HEK293 (cell line): ENCODE measurements at regions not wholly inside any gene's neighbourhood (a gene's known extent, or its start where the extent isn't known, plus 50 kb on each side); places are given as distances from the start of the nearest gene placed in this dataset.

ENCODE experiments used
- BCL11A ChIP-seq: fragments of 450-650 bp; formaldehyde crosslinking; IDR thresholded peaks from 2 replicates; pipeline ENCODE4 v1.5.1; 2016; ENCODE audit warnings: low read depth, missing biosample characterization, missing genetic modification characterization
- KLF16 ChIP-seq: fragments of 450-650 bp; formaldehyde crosslinking; IDR thresholded peaks from 2 replicates; pipeline ENCODE4 v1.5.1; 2017; ENCODE audit warnings: missing biosample characterization, missing genetic modification characterization
- ZNF132 ChIP-seq: fragments of 450-650 bp; formaldehyde crosslinking; IDR thresholded peaks from 2 replicates; pipeline ENCODE4 v1.5.1; 2017; ENCODE audit warnings: missing biosample characterization, missing genetic modification characterization, borderline replicate concordance
- ZNF133 ChIP-seq: fragments of 450-650 bp; formaldehyde crosslinking; IDR thresholded peaks from 2 replicates; pipeline ENCODE4 v1.5.1; 2016; ENCODE audit warnings: missing biosample characterization, missing genetic modification characterization
- ZNF175 ChIP-seq: fragments of 450-650 bp; formaldehyde crosslinking; IDR thresholded peaks from 2 replicates; pipeline ENCODE4 v1.5.1; 2016; ENCODE audit warnings: missing biosample characterization, missing genetic modification characterization
- ZNF274 ChIP-seq, 2 experiments: fragments of 200-500 bp in 1 of 2; fragments of 450-650 bp in 1 of 2; sonication (Bioruptor generic) in 1 of 2; formaldehyde crosslinking in 1 of 2; IDR thresholded peaks; 2 replicates each; pipeline versions ENCODE4 v1.5.1 to v1.6.1; 2014 to 2016; ENCODE audit warnings: borderline replicate concordance in 1 of 2, inconsistent platforms in 1 of 2, low read length in 1 of 2, missing biosample characterization in 1 of 2, missing genetic modification characterization in 1 of 2
- ZNF292 ChIP-seq: fragments of 450-650 bp; formaldehyde crosslinking; IDR thresholded peaks from 2 replicates; pipeline ENCODE4 v1.5.1; 2016; ENCODE audit warnings: low read depth, missing biosample characterization, missing genetic modification characterization, borderline replicate concordance
- ZNF768 ChIP-seq: fragments of 450-650 bp; formaldehyde crosslinking; IDR thresholded peaks from 2 replicates; pipeline ENCODE4 v1.5.1; 2018; ENCODE audit warnings: missing biosample characterization, mild to moderate bottlenecking, missing genetic modification characterization
- ZNF777 ChIP-seq: fragments of 450-650 bp; formaldehyde crosslinking; IDR thresholded peaks from 2 replicates; pipeline ENCODE4 v1.5.1; 2017; ENCODE audit warnings: missing biosample characterization, missing genetic modification characterization, borderline replicate concordance
- TF ChIP-seq, protein P1 (sequence below): fragments of 450-650 bp; formaldehyde crosslinking; IDR thresholded peaks from 2 replicates; pipeline ENCODE4 v1.5.1; 2016; ENCODE audit warnings: missing biosample characterization, missing genetic modification characterization
- TF ChIP-seq, protein P2 (sequence below): fragments of 450-650 bp; formaldehyde crosslinking; IDR thresholded peaks from 2 replicates; pipeline ENCODE4 v1.5.1; 2016; ENCODE audit warnings: missing biosample characterization, missing genetic modification characterization
- TF ChIP-seq, protein P3 (sequence below): fragments of 450-650 bp; IDR thresholded peaks from 2 replicates; pipeline ENCODE4 v1.5.1; 2018; ENCODE audit warnings: missing biosample characterization, missing genetic modification characterization
- TF ChIP-seq, protein P4 (sequence below): fragments of 450-650 bp; formaldehyde crosslinking; IDR thresholded peaks from 2 replicates; pipeline ENCODE4 v1.5.1; 2016; ENCODE audit warnings: missing biosample characterization, missing genetic modification characterization, low read depth
- TF ChIP-seq, protein P5 (sequence below): fragments of 450-650 bp; formaldehyde crosslinking; IDR thresholded peaks from 2 replicates; pipeline ENCODE4 v1.5.1; 2016; ENCODE audit warnings: missing biosample characterization, missing genetic modification characterization

DNA sequence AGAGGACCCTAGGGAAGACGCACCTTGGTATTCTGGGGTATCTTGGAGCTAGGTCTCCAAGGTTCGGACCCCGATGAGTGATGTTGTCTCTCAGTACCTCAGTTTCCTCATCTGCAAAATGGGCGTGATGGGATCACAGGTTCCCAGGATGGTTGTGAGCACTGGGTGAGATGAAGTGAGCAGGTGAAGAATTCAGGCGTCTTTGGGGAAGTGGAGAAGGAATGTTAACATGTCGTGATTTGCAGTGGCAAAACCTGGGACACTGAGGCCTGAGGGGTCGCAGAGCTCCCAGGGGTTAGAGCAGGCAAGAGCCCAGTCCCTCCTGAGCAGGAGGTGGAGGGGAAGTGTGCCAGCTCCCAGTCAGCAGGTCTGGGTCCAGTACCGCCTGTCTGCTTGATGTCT is 215.1 kb upstream of the GSE1 start:
- TF ChIP-seq, protein P1, sequence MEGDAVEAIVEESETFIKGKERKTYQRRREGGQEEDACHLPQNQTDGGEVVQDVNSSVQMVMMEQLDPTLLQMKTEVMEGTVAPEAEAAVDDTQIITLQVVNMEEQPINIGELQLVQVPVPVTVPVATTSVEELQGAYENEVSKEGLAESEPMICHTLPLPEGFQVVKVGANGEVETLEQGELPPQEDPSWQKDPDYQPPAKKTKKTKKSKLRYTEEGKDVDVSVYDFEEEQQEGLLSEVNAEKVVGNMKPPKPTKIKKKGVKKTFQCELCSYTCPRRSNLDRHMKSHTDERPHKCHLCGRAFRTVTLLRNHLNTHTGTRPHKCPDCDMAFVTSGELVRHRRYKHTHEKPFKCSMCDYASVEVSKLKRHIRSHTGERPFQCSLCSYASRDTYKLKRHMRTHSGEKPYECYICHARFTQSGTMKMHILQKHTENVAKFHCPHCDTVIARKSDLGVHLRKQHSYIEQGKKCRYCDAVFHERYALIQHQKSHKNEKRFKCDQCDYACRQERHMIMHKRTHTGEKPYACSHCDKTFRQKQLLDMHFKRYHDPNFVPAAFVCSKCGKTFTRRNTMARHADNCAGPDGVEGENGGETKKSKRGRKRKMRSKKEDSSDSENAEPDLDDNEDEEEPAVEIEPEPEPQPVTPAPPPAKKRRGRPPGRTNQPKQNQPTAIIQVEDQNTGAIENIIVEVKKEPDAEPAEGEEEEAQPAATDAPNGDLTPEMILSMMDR, result no peak
- TF ChIP-seq KLF16 (tag by site-specific recombination) (no peak), ZNF132 (tag by site-specific recombination) (no peak), ZNF274 (IDR thresholded peaks at IDR 0.05; ENCODE audit: low read length) (no peak), ZNF274 (tag by site-specific recombination; IDR thresholded peaks at IDR 0.05; ENCODE audit: borderline replicate concordance) (no peak), BCL11A (tag by site-specific recombination) (no peak), ZNF768 (tag by site-specific recombination) (no peak), ZNF777 (no peak), ZNF175 (tag by site-specific recombination) (no peak), ZNF133 (tag by site-specific recombination) (no peak), ZNF292 (no peak)
- TF ChIP-seq, protein P2, sequence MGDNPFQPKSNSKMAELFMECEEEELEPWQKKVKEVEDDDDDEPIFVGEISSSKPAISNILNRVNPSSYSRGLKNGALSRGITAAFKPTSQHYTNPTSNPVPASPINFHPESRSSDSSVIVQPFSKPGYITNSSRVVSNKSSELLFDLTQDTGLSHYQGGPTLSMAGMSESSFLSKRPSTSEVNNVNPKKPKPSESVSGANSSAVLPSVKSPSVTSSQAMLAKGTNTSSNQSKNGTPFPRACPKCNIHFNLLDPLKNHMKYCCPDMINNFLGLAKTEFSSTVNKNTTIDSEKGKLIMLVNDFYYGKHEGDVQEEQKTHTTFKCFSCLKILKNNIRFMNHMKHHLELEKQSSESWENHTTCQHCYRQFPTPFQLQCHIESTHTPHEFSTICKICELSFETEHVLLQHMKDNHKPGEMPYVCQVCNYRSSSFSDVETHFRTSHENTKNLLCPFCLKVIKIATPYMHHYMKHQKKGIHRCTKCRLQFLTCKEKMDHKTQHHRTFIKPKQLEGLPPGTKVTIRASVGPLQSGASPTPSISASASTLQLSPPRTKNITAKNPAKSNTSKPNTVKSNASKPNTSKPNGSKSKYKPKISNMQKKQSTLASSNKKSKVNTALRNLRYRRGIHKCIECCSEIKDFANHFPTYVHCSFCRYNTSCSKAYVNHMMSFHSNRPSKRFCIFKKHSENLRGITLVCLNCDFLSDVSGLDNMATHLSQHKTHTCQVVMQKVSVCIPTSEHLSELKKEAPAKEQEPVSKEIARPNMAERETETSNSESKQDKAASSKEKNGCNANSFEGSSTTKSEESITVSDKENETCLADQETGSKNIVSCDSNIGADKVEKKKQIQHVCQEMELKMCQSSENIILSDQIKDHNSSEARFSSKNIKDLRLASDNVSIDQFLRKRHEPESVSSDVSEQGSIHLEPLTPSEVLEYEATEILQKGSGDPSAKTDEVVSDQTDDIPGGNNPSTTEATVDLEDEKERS (tag by site-specific recombination), result no peak
- TF ChIP-seq, protein P3, sequence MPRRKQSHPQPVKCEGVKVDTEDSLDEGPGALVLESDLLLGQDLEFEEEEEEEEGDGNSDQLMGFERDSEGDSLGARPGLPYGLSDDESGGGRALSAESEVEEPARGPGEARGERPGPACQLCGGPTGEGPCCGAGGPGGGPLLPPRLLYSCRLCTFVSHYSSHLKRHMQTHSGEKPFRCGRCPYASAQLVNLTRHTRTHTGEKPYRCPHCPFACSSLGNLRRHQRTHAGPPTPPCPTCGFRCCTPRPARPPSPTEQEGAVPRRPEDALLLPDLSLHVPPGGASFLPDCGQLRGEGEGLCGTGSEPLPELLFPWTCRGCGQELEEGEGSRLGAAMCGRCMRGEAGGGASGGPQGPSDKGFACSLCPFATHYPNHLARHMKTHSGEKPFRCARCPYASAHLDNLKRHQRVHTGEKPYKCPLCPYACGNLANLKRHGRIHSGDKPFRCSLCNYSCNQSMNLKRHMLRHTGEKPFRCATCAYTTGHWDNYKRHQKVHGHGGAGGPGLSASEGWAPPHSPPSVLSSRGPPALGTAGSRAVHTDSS (tag by site-specific recombination), result no peak
- TF ChIP-seq, protein P4, sequence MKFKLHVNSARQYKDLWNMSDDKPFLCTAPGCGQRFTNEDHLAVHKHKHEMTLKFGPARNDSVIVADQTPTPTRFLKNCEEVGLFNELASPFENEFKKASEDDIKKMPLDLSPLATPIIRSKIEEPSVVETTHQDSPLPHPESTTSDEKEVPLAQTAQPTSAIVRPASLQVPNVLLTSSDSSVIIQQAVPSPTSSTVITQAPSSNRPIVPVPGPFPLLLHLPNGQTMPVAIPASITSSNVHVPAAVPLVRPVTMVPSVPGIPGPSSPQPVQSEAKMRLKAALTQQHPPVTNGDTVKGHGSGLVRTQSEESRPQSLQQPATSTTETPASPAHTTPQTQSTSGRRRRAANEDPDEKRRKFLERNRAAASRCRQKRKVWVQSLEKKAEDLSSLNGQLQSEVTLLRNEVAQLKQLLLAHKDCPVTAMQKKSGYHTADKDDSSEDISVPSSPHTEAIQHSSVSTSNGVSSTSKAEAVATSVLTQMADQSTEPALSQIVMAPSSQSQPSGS (tag by site-specific recombination), result no peak
- TF ChIP-seq, protein P5, sequence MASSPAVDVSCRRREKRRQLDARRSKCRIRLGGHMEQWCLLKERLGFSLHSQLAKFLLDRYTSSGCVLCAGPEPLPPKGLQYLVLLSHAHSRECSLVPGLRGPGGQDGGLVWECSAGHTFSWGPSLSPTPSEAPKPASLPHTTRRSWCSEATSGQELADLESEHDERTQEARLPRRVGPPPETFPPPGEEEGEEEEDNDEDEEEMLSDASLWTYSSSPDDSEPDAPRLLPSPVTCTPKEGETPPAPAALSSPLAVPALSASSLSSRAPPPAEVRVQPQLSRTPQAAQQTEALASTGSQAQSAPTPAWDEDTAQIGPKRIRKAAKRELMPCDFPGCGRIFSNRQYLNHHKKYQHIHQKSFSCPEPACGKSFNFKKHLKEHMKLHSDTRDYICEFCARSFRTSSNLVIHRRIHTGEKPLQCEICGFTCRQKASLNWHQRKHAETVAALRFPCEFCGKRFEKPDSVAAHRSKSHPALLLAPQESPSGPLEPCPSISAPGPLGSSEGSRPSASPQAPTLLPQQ (tag by site-specific recombination), result no peak
